ENCODE measurements at regions not wholly inside any gene's neighbourhood (a gene's known extent, or its start where the extent isn't known, plus 50 kb on each side); places are given as distances from the start of the nearest gene placed in this dataset.

GRCh38 chr20:52731093-52731492 is 241.1 kb upstream of the TSHZ2 start:
- no peak for DNase-seq (ENCODE audit: low read depth in 2 of 2)

GRCh38 chr20:52727740-52728456 is 244.3 kb upstream of the TSHZ2 start:
- DNase-seq (ENCODE audit: low read depth in 2 of 2): no peak

GRCh38 chr20:52724541-52724940 is 247.6 kb upstream of the TSHZ2 start:
- DNase-seq (ENCODE audit: low read depth in 2 of 2): no peak

- DNase-seq (ENCODE audit: low read depth in 2 of 2): no peak
Measured at GRCh38 chr20:52722926-52723688, 249.1 kb upstream of the TSHZ2 start.

- no peak for DNase-seq (ENCODE audit: low read depth in 2 of 2)
Measured at GRCh38 chr20:52708137-52708536, 264.0 kb upstream of the TSHZ2 start.

GRCh38 chr20:52704553-52704952 is 267.6 kb upstream of the TSHZ2 start:
- no peak for DNase-seq (ENCODE audit: low read depth in 2 of 2)

GRCh38 chr20:52688345-52688744 is 283.8 kb upstream of the TSHZ2 start:
- no peak for DNase-seq (ENCODE audit: low read depth in 2 of 2)

GRCh38 chr20:52684905-52685304 is 287.3 kb upstream of the TSHZ2 start:
- DNase-seq (ENCODE audit: low read depth in 2 of 2): no peak

- no peak for DNase-seq (ENCODE audit: low read depth in 2 of 2)
Measured at GRCh38 chr20:52684176-52684575, 288.0 kb upstream of the TSHZ2 start.

- DNase-seq (ENCODE audit: low read depth in 2 of 2): no peak
Measured at GRCh38 chr20:52683761-52684160, 288.4 kb upstream of the TSHZ2 start.

- no peak for DNase-seq (ENCODE audit: low read depth in 2 of 2)
Measured at GRCh38 chr20:52682237-52682636, 289.9 kb upstream of the TSHZ2 start.

GRCh38 chr20:52681288-52681687 is 290.9 kb upstream of the TSHZ2 start:
- DNase-seq (ENCODE audit: low read depth in 2 of 2): no peak

- DNase-seq (ENCODE audit: low read depth in 2 of 2): no peak
Measured at GRCh38 chr20:52677216-52677615, 294.9 kb upstream of the TSHZ2 start.

- DNase-seq (ENCODE audit: low read depth in 2 of 2): no peak
Measured at GRCh38 chr20:52676283-52676995, 295.7 kb upstream of the TSHZ2 start.

- no peak for DNase-seq (ENCODE audit: low read depth in 2 of 2)
Measured at GRCh38 chr20:52675375-52675774, 296.8 kb upstream of the TSHZ2 start.

GRCh38 chr20:52668626-52669025 is 303.5 kb upstream of the TSHZ2 start:
- no peak for DNase-seq (ENCODE audit: low read depth in 2 of 2)

GRCh38 chr20:52667358-52667757 is 304.8 kb upstream of the TSHZ2 start:
- DNase-seq (ENCODE audit: low read depth in 2 of 2): no peak

GRCh38 chr20:52665441-52665840 is 306.7 kb upstream of the TSHZ2 start:
- no peak for DNase-seq (ENCODE audit: low read depth in 2 of 2)

GRCh38 chr20:52655395-52655794 is 316.8 kb upstream of the TSHZ2 start:
- no peak for DNase-seq (ENCODE audit: low read depth in 2 of 2)

- DNase-seq (ENCODE audit: low read depth in 2 of 2): no peak
Measured at GRCh38 chr20:52654567-52654966, 317.6 kb upstream of the TSHZ2 start.

GRCh38 chr20:52652271-52652670 is 319.9 kb upstream of the TSHZ2 start:
- DNase-seq (ENCODE audit: low read depth in 2 of 2): no peak

- no peak for DNase-seq (ENCODE audit: low read depth in 2 of 2)
Measured at GRCh38 chr20:52649727-52650126, 322.4 kb upstream of the TSHZ2 start.

- no peak for DNase-seq (ENCODE audit: low read depth in 2 of 2)
Measured at GRCh38 chr20:52645822-52646221, 326.3 kb upstream of the TSHZ2 start.

Measured in activated CD8-positive, alpha-beta memory T cell treated with anti-CD3 and anti-CD28 coated beads for 4 hours (primary cell).